H9 (cell line): ENCODE measurements at regions not wholly inside any gene's neighbourhood (a gene's known extent, or its start where the extent isn't known, plus 50 kb on each side); places are given as distances from the start of the nearest gene placed in this dataset.

ENCODE experiments used
- DNase-seq: peaks from one replicate; pipeline ENCODE4 v3.0.0-alpha.2; 2017
- H2AFZ ChIP-seq: one replicate; pipeline ENCODE4 v1.6.1; 2013; ENCODE audit warnings: mild to moderate bottlenecking, low read length, control low read depth, moderate library complexity
- H2AK5ac ChIP-seq: 2 replicates; pipeline ENCODE4 v1.6.1; 2013; ENCODE audit warnings: low read length, control low read depth, mixed read lengths; ENCODE audit not compliant: insufficient read length
- H2BK120ac ChIP-seq: one replicate; pipeline ENCODE4 v1.6.1; 2013; ENCODE audit warnings: low read depth, mild to moderate bottlenecking, low read length, control low read depth, inconsistent platforms; ENCODE audit not compliant: poor library complexity, severe bottlenecking
- H2BK12ac ChIP-seq: 2 replicates; pipeline ENCODE4 v1.6.1; 2013; ENCODE audit warnings: low read length, control low read depth, mixed read lengths, low read depth; ENCODE audit not compliant: insufficient read length
- H2BK15ac ChIP-seq: 2 replicates; pipeline ENCODE4 v1.6.1; 2013; ENCODE audit warnings: low read depth, low read length, control low read depth
- H2BK20ac ChIP-seq: one replicate; pipeline ENCODE4 v1.6.1; 2013; ENCODE audit warnings: low read depth, mild to moderate bottlenecking, low read length, control low read depth, inconsistent platforms; ENCODE audit not compliant: poor library complexity, severe bottlenecking
- H2BK5ac ChIP-seq: 2 replicates; pipeline ENCODE4 v1.6.1; 2013; ENCODE audit warnings: low read length, control low read depth, mixed read lengths; ENCODE audit not compliant: insufficient read length
- H3K14ac ChIP-seq: 2 replicates; pipeline ENCODE4 v1.6.1; 2013; ENCODE audit warnings: low read length, control low read depth; ENCODE audit not compliant: insufficient read depth
- H3K18ac ChIP-seq: 2 replicates; pipeline ENCODE4 v1.6.1; 2013; ENCODE audit warnings: low read depth, mild to moderate bottlenecking, mixed read lengths, low read length, control low read depth; ENCODE audit not compliant: insufficient read length
- H3K23ac ChIP-seq: 2 replicates; pipeline ENCODE4 v1.6.1; 2013; ENCODE audit warnings: low read length, control low read depth, mixed read lengths, low read depth; ENCODE audit not compliant: insufficient read length
- H3K23me2 ChIP-seq: 2 replicates; pipeline ENCODE4 v1.6.1; 2013; ENCODE audit warnings: low read depth, mild to moderate bottlenecking, mixed read lengths, low read length, control low read depth; ENCODE audit not compliant: insufficient read length, poor library complexity, severe bottlenecking
- H3K27ac ChIP-seq: 2 replicates; pipeline ENCODE4 v1.5.1; 2013; ENCODE audit warnings: low read length, control low read depth, mixed read lengths, low read depth; ENCODE audit not compliant: insufficient read length
- H3K27me3 ChIP-seq: 2 replicates; pipeline ENCODE4 v1.6.1; 2013; ENCODE audit warnings: low read length, control low read depth, inconsistent platforms; ENCODE audit not compliant: insufficient read depth
- H3K4ac ChIP-seq: 2 replicates; pipeline ENCODE4 v1.6.1; 2013; ENCODE audit warnings: low read depth, mild to moderate bottlenecking, control low read depth, inconsistent platforms, low read length, moderate library complexity
- H3K4me1 ChIP-seq: 2 replicates; pipeline ENCODE4 v1.6.1; 2013; ENCODE audit warnings: low read length, control low read depth, inconsistent platforms; ENCODE audit not compliant: insufficient read depth
- H3K4me2 ChIP-seq: 2 replicates; pipeline ENCODE4 v1.6.1; 2013; ENCODE audit warnings: low read length, control low read depth, mixed read lengths; ENCODE audit not compliant: insufficient read length, insufficient read depth
- H3K56ac ChIP-seq: 2 replicates; pipeline ENCODE4 v1.6.1; 2013; ENCODE audit warnings: low read depth, mild to moderate bottlenecking, mixed read lengths, low read length, control low read depth; ENCODE audit not compliant: insufficient read length
- H3K79me1 ChIP-seq: 2 replicates; pipeline ENCODE4 v1.6.1; 2013; ENCODE audit warnings: low read depth, mild to moderate bottlenecking, moderate library complexity, low read length, control low read depth, inconsistent platforms; ENCODE audit not compliant: insufficient read depth, poor library complexity, severe bottlenecking
- H3K79me2 ChIP-seq: 2 replicates; pipeline ENCODE4 v1.6.1; 2013; ENCODE audit warnings: low read length, control low read depth, inconsistent platforms; ENCODE audit not compliant: insufficient read depth
- H3K9ac ChIP-seq: 2 replicates; pipeline ENCODE4 v1.6.1; 2013; ENCODE audit warnings: low read length, control low read depth, mixed read lengths; ENCODE audit not compliant: insufficient read length; ENCODE audit errors: extremely low read depth
- H3K9me3 ChIP-seq: one replicate; pipeline ENCODE4 v1.6.1; 2013; ENCODE audit warnings: low read depth, low read length, inconsistent platforms; ENCODE audit not compliant: control insufficient read depth
- H3T11ph ChIP-seq: one replicate; pipeline ENCODE4 v1.6.1; 2013; ENCODE audit warnings: mild to moderate bottlenecking, low read length, control low read depth, inconsistent platforms
- H4K20me1 ChIP-seq: one replicate; pipeline ENCODE4 v1.6.1; 2013; ENCODE audit not compliant: control insufficient read depth, insufficient read length, insufficient read depth
- H4K5ac ChIP-seq: 2 replicates; pipeline ENCODE4 v1.6.1; 2013; ENCODE audit warnings: low read depth, mild to moderate bottlenecking, mixed read lengths, low read length, control low read depth; ENCODE audit not compliant: insufficient read length
- H4K8ac ChIP-seq: replicated peaks from 2 replicates; pipeline ENCODE4 v1.6.1; 2013; ENCODE audit warnings: low read length, control low read depth, mixed read lengths, low read depth; ENCODE audit not compliant: insufficient read length
- H4K91ac ChIP-seq: 2 replicates; pipeline ENCODE4 v1.6.1; 2013; ENCODE audit warnings: low read depth, mild to moderate bottlenecking, moderate library complexity, mixed read lengths, low read length, control low read depth; ENCODE audit not compliant: insufficient read length
- H3K27ac Mint-ChIP-seq, 3 experiments: 2 replicates in 2 of 3; 3 replicates in 1 of 3; pipeline ENCODE4 v1.8.0; 2020 to 2021; ENCODE audit warnings: mixed read lengths in 3 of 3, mild to moderate bottlenecking in 1 of 3, moderate library complexity in 1 of 3
- H3K27me3 Mint-ChIP-seq: 2 replicates; pipeline ENCODE4 v1.8.0; 2021; ENCODE audit warnings: low read depth, mild to moderate bottlenecking, moderate library complexity, mixed read lengths
- H3K36me3 Mint-ChIP-seq, 3 experiments: 2 replicates in 2 of 3; 3 replicates in 1 of 3; pipeline ENCODE4 v1.8.0; 2020 to 2021; ENCODE audit warnings: low read depth in 3 of 3, mixed read lengths in 3 of 3; ENCODE audit not compliant: insufficient read depth in 1 of 3
- H3K4me1 Mint-ChIP-seq, 2 experiments: 2 replicates each; pipeline ENCODE4 v1.8.0; 2020; ENCODE audit warnings: mixed read lengths in 2 of 2
- H3K4me3 Mint-ChIP-seq, 2 experiments: 2 replicates in 1 of 2; 3 replicates in 1 of 2; pipeline ENCODE4 v1.8.0; 2020 to 2021; ENCODE audit warnings: mild to moderate bottlenecking in 2 of 2, mixed read lengths in 2 of 2, moderate library complexity in 1 of 2
- H3K9me3 Mint-ChIP-seq, 2 experiments: 2 replicates in 1 of 2; 3 replicates in 1 of 2; pipeline ENCODE4 v1.8.0; 2020; ENCODE audit warnings: mild to moderate bottlenecking in 2 of 2, mixed read lengths in 2 of 2, moderate library complexity in 1 of 2
- CTCF ChIP-seq: fragments of 200-600 bp; sonication (generic); conservative IDR thresholded peaks from 3 replicates; pipeline ENCODE4 v1.8.0; 2021; ENCODE audit warnings: antibody characterized with exemption, mild to moderate bottlenecking
- WGBS: extraction: QIAGEN DNeasy Blood & Tissue Kit; methylation state at CpG from one replicate; pipeline ENCODE4 v1.1.7; 2013; ENCODE audit warnings: missing lambda C conversion rate, low lambda C conversion rate, mixed read lengths; ENCODE audit not compliant: insufficient read length; ENCODE audit errors: extremely low coverage; 5-methylcytosine and 5-hydroxymethylcytosine counted together

DNA sequence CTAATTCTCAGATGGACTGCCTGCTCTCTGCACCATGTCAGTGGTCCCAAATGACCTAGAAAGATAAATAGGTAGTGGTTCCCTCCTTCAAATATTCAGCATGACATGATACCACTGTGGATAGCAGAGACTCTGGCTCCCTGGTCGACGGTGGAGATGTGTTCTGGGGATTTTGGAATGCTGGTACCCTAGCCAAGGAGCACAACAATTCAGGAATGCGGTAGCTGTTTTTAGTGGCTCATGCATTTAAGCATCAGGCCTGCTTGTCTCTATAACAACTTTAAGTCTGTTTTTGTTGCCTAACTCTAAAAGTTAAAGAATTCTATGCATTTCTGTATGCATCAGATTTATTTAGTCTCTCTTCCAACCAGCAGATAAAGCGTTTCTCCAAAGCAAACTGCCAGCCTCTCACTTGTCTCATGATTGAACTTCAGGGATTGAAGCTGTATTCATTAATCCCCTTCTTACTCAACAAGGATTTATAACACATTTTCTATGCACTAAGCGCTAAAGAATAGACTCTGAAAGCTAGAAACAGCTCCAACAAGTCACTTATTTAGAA, 164.9 kb upstream of the BMP4 start:
- Histone ChIP-seq H3T11ph (no peak overlapping the region), H3K23ac (no peak overlapping the region), H3K14ac (no peak overlapping the region), H2BK20ac (no peak overlapping the region), H4K20me1 (no peaks in the 10 kb centered on the region), H3K9me3 (no peaks in the 10 kb centered on the region), H3K79me2 (no peaks in the 10 kb centered on the region), H3K23me2 (no peaks in the 10 kb centered on the region), H3K9ac (no peak overlapping the region), H3K27me3 (no peaks in the 10 kb centered on the region), H3K79me1 (no peaks in the 10 kb centered on the region), H3K27ac (no peak overlapping the region), H2AFZ (no peak overlapping the region), H2AK5ac (no peak overlapping the region), H4K5ac (no peak overlapping the region), H3K4ac (no peak overlapping the region), H3K4me2 (no peak overlapping the region), H4K91ac (no peak overlapping the region), H3K18ac (no peak overlapping the region), H4K8ac (no peak overlapping the region), H2BK120ac (no peak overlapping the region), H2BK5ac (no peak overlapping the region), H2BK15ac (no peak overlapping the region), H3K56ac (no peak overlapping the region), H3K4me1 (no peaks in the 10 kb centered on the region), H2BK12ac (no peak overlapping the region)
- no peak for DNase-seq
- no peak for TF ChIP-seq CTCF
- Mint-ChIP-seq H3K36me3 (no peaks in the 10 kb centered on the region), H3K9me3 (no peaks in the 10 kb centered on the region), H3K27me3 (no peaks in the 10 kb centered on the region), H3K4me1 (peaks cover 0 to 2% of the 10 kb centered on the region in 2 experiments; a peak in 1 of 4 replicates), H3K4me3 (no peak overlapping the region), H3K27ac (no peak overlapping the region)
- no CpG with 5 or more reads among the region's 5 CpGs for WGBS
